Left ventricle myocardium inferior (tissue), 1 donor: ENCODE measurements at regions not wholly inside any gene's neighbourhood (a gene's known extent, or its start where the extent isn't known, plus 50 kb on each side); places are given as distances from the start of the nearest gene placed in this dataset.

Source experiments
- DNase-seq: peaks from one replicate; pipeline ENCODE4 v3.0.0-alpha.2; 2020
- H3K27ac ChIP-seq: fragments of 200-600 bp; replicated peaks from 2 replicates; pipeline ENCODE4 v1.8.0; 2021
- H3K27me3 ChIP-seq: fragments of 200-600 bp; 2 replicates; pipeline ENCODE4 v1.8.0; 2021; ENCODE audit warnings: low read depth
- H3K36me3 ChIP-seq: fragments of 200-600 bp; 2 replicates; pipeline ENCODE4 v1.8.0; 2021
- H3K4me1 ChIP-seq: fragments of 200-600 bp; 2 replicates; pipeline ENCODE4 v1.8.0; 2021
- H3K4me3 ChIP-seq: fragments of 200-600 bp; 2 replicates; pipeline ENCODE4 v1.8.0; 2021; ENCODE audit warnings: mild to moderate bottlenecking, moderate library complexity
- H3K9me3 ChIP-seq: fragments of 200-600 bp; replicated peaks from 2 replicates; pipeline ENCODE4 v1.8.0; 2021
- intact Hi-C: fragments of 100-400 bp; cut with micrococcal nuclease; formaldehyde crosslinking; loops from one replicate; pipeline ENCODE4 v1.11.0; 2022
- TF ChIP-seq, protein P1 (sequence below): fragments of 200-600 bp; IDR thresholded peaks from 2 replicates; pipeline ENCODE4 v1.8.0; 2021; ENCODE audit warnings: antibody characterized with exemption, mild to moderate bottlenecking, borderline replicate concordance
- donor health status: DM: no; HTN: yes; CAD: no; lungs with severe emphysema.

DNA sequence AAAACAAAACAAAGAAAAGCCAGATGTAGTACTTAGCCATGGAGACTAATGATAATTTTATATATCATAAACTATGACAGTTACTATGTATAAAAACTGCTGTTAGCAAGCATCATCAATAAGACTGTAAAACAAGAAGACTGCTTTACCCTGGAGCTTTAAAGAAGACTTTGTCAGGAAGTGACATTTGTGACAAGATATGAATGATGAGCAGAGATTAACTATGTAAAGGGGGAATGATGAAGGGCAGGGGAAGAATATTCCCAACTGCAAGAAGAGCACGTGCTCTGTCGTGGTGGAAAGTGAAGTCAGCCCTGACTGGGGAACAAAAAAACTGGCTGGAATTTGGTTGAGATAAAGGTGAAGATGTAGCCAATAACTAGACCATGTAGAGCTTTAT is 617.1 kb upstream of the AMOT start:
- Histone ChIP-seq H3K27me3 (no peaks in the 10 kb centered on the region), H3K9me3 (peaks cover 2% of the 10 kb centered on the region), H3K36me3 (no peaks in the 10 kb centered on the region), H3K4me1 (no peaks in the 10 kb centered on the region), H3K4me3 (no peak overlapping the region), H3K27ac (no peak overlapping the region)
- intact Hi-C loops, result no loop called here
- DNase-seq, result no peak
- TF ChIP-seq, protein P1, sequence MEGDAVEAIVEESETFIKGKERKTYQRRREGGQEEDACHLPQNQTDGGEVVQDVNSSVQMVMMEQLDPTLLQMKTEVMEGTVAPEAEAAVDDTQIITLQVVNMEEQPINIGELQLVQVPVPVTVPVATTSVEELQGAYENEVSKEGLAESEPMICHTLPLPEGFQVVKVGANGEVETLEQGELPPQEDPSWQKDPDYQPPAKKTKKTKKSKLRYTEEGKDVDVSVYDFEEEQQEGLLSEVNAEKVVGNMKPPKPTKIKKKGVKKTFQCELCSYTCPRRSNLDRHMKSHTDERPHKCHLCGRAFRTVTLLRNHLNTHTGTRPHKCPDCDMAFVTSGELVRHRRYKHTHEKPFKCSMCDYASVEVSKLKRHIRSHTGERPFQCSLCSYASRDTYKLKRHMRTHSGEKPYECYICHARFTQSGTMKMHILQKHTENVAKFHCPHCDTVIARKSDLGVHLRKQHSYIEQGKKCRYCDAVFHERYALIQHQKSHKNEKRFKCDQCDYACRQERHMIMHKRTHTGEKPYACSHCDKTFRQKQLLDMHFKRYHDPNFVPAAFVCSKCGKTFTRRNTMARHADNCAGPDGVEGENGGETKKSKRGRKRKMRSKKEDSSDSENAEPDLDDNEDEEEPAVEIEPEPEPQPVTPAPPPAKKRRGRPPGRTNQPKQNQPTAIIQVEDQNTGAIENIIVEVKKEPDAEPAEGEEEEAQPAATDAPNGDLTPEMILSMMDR, result no peak

DNA sequence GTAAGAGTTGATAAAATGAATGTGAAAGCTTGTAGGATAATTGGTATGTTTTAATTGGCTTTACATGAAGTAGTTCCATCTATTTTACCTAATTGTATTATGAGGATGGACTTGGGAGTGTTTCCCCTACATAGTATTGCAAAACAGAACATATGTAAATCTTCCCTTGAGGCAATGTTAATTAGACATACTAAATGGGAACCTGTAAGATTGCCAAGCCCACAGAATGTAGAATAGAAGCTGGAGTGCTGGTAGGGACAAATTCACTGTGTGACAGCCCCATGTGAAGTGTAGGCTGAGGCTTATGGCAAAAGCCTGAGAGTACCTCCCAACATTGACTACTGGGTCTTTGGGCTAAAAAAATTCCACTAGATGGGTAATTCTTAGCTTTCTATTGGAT is 615.0 kb upstream of the AMOT start:
- no peak overlapping the region for H3K4me3 ChIP-seq
- no peaks in the 10 kb centered on the region for H3K4me1 ChIP-seq
- H3K36me3 ChIP-seq, result no peaks in the 10 kb centered on the region
- H3K27me3 ChIP-seq, result no peaks in the 10 kb centered on the region
- H3K27ac ChIP-seq, result no peak overlapping the region
- DNase-seq, result no peak
- no peaks in the 10 kb centered on the region for H3K9me3 ChIP-seq
- TF ChIP-seq, protein P1, result no peak
- intact Hi-C loops, result no loop called here

DNA sequence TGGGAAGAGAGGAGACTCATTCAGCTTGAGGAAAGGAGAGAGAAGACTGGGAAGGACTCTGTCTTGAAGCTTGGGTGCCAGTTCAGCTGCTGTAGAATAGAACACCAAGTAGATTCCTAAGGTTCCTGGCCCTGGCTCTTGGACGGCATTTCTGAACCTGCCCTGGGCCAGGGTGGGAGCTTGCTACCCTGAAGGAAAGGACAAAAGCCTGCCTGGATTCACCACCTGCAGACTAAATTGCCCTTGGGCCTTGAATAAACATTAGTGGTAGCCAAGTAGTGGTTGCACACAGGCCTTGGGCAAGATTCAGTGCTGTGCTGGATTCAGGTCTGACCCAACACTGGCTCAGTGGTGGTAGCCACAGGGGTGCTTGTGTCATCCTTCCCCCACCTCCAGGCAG is 588.4 kb upstream of the AMOT start:
- no peaks in the 10 kb centered on the region for H3K27me3 ChIP-seq
- H3K36me3 ChIP-seq, result no peaks in the 10 kb centered on the region
- DNase-seq, result no peak
- H3K4me3 ChIP-seq, result no peak overlapping the region
- H3K9me3 ChIP-seq, result peaks cover 13% of the 10 kb centered on the region
- no peaks in the 10 kb centered on the region for H3K4me1 ChIP-seq
- TF ChIP-seq, protein P1, result no peak
- intact Hi-C loops, result no loop called here
- no peak overlapping the region for H3K27ac ChIP-seq

DNA sequence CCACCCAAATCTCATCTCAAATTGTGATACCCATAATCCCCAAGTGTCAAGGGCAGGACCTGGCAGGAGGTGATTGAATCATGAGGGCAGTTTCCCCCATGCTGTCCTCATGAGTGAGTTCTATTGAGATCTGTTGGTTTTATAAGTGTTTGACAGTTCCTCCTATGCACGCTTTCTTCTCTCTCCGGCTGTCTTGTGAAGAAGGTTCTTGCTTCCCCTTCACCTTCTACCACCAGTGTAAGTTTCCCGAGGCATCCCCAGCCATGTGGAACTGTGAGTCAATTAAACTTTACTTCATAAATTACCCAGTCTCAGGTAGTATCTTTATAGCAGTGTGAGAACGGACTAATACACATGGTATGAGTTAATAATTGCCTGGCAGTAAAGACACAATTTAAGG is 581.7 kb upstream of the AMOT start:
- TF ChIP-seq, protein P1, result no peak
- intact Hi-C loops, result no loop called here
- Histone ChIP-seq H3K27ac (no peak overlapping the region), H3K4me3 (no peak overlapping the region), H3K9me3 (peaks cover 8% of the 10 kb centered on the region), H3K27me3 (no peaks in the 10 kb centered on the region), H3K36me3 (no peaks in the 10 kb centered on the region), H3K4me1 (no peaks in the 10 kb centered on the region)
- no peak for DNase-seq

DNA sequence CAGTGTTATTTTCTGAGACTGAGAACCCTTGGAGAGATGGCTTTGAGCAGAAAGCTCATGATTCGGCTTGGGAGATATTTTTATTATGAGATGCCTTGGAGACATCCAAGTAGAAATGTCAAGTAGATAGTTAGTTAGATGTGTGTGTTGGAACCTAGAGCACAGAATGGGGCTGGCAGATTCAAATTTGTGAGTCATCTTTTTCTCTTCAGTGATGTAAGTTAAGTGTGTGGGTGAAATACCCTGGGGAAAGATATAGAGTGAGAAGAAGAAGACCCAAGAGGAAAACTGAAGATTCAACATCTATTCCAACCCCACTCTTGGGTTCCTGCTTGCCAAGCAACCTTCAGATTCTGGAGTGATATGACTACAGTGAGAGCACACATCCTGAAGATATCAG is 580.8 kb upstream of the AMOT start:
- intact Hi-C loops, result no loop called here
- Histone ChIP-seq H3K36me3 (no peaks in the 10 kb centered on the region), H3K27me3 (no peaks in the 10 kb centered on the region), H3K4me1 (no peaks in the 10 kb centered on the region), H3K4me3 (no peak overlapping the region), H3K9me3 (peaks cover 8% of the 10 kb centered on the region), H3K27ac (no peak overlapping the region)
- DNase-seq, result no peak
- TF ChIP-seq, protein P1, result no peak

DNA sequence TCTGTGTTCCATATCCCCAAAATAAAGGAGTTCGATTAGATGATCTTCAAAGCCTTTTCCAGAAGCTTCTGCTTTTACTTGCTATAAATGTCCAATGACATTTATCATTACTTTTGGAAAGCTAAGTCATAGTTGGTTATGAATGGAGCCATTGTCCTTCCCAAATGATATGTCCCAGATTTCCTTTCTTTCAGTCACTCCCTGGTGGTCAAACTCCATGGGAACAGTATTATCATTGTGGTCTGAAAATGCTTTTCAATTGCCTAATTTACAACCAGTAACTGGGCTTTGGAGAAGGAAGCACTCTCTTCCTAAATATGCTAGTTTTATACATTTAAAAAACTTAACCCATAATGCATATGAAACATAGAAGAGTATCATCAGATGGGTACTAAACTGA is 571.5 kb upstream of the AMOT start:
- TF ChIP-seq, protein P1, result no peak
- H3K27ac ChIP-seq, result no peak overlapping the region
- H3K9me3 ChIP-seq, result no peaks in the 10 kb centered on the region
- H3K27me3 ChIP-seq, result no peaks in the 10 kb centered on the region
- H3K4me3 ChIP-seq, result no peak overlapping the region
- no peaks in the 10 kb centered on the region for H3K36me3 ChIP-seq
- H3K4me1 ChIP-seq, result no peaks in the 10 kb centered on the region
- intact Hi-C loops, result no loop called here
- DNase-seq, result no peak
